ENCODE measurements at regions not wholly inside any gene's neighbourhood (a gene's known extent, or its start where the extent isn't known, plus 50 kb on each side); places are given as distances from the start of the nearest gene placed in this dataset.

DNA sequence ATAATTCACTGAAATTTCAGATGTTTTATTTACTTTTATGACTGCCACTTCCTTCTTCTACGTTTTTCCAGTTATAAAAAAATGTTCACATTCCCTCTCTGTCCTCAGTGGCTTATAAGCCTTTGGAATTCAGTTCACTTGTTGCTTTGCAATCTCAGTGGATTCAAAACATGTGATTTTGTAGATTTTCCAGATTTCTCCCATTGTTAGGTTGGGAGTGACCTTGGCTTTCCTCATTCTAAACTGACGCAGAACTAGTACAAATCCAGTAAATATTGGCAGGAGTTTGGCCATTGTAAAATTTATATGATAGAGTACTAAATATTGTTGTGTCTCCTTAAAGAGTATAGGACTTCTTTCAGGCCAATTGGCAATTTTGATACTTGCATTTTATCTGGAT lies 812.3 kb upstream of the ROBO1 start:
- TF ChIP-seq, protein P1, sequence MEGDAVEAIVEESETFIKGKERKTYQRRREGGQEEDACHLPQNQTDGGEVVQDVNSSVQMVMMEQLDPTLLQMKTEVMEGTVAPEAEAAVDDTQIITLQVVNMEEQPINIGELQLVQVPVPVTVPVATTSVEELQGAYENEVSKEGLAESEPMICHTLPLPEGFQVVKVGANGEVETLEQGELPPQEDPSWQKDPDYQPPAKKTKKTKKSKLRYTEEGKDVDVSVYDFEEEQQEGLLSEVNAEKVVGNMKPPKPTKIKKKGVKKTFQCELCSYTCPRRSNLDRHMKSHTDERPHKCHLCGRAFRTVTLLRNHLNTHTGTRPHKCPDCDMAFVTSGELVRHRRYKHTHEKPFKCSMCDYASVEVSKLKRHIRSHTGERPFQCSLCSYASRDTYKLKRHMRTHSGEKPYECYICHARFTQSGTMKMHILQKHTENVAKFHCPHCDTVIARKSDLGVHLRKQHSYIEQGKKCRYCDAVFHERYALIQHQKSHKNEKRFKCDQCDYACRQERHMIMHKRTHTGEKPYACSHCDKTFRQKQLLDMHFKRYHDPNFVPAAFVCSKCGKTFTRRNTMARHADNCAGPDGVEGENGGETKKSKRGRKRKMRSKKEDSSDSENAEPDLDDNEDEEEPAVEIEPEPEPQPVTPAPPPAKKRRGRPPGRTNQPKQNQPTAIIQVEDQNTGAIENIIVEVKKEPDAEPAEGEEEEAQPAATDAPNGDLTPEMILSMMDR (IDR thresholded peaks at IDR 0.05), result no peak
- no peak for TF ChIP-seq POLR2AphosphoS5 (IDR thresholded peaks at IDR 0.05; ENCODE audit: low read depth, low read length)
- no peak for TF ChIP-seq SIN3A (IDR thresholded peaks at IDR 0.05; ENCODE audit: borderline replicate concordance, insufficient read depth, low read depth, low read length)
- TF ChIP-seq, protein P2, sequence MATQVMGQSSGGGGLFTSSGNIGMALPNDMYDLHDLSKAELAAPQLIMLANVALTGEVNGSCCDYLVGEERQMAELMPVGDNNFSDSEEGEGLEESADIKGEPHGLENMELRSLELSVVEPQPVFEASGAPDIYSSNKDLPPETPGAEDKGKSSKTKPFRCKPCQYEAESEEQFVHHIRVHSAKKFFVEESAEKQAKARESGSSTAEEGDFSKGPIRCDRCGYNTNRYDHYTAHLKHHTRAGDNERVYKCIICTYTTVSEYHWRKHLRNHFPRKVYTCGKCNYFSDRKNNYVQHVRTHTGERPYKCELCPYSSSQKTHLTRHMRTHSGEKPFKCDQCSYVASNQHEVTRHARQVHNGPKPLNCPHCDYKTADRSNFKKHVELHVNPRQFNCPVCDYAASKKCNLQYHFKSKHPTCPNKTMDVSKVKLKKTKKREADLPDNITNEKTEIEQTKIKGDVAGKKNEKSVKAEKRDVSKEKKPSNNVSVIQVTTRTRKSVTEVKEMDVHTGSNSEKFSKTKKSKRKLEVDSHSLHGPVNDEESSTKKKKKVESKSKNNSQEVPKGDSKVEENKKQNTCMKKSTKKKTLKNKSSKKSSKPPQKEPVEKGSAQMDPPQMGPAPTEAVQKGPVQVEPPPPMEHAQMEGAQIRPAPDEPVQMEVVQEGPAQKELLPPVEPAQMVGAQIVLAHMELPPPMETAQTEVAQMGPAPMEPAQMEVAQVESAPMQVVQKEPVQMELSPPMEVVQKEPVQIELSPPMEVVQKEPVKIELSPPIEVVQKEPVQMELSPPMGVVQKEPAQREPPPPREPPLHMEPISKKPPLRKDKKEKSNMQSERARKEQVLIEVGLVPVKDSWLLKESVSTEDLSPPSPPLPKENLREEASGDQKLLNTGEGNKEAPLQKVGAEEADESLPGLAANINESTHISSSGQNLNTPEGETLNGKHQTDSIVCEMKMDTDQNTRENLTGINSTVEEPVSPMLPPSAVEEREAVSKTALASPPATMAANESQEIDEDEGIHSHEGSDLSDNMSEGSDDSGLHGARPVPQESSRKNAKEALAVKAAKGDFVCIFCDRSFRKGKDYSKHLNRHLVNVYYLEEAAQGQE (IDR thresholded peaks at IDR 0.05; ENCODE audit: insufficient read depth in 1 of 2, low read depth in 2 of 2, low read length in 1 of 2), result no peak

All from Panc1 (cell line).